ENCODE measurements at regions not wholly inside any gene's neighbourhood (a gene's known extent, or its start where the extent isn't known, plus 50 kb on each side); places are given as distances from the start of the nearest gene placed in this dataset.

GRCh38 chr15:94053626-94054025, 177.7 kb upstream of the MCTP2 start:
- H3K27ac Mint-ChIP-seq, result no peak overlapping the region
- no peak for DNase-seq
- H3K4me1 Mint-ChIP-seq (ENCODE audit: low read depth), result peaks cover 24% of the 10 kb centered on the region
- peaks cover 23% of the 10 kb centered on the region for H3K27me3 Mint-ChIP-seq (ENCODE audit: insufficient read depth)
- TF ChIP-seq CTCF (IDR thresholded peaks at IDR 0.05), result no peak
- no peaks in the 10 kb centered on the region for H3K9me3 Mint-ChIP-seq
- no peak overlapping the region for H3K4me3 Mint-ChIP-seq
- no peaks in the 10 kb centered on the region for H3K36me3 Mint-ChIP-seq (ENCODE audit: low read depth)

- DNase-seq, result no peak
- H3K4me3 Mint-ChIP-seq, result no peak overlapping the region
- no peak for TF ChIP-seq CTCF (IDR thresholded peaks at IDR 0.05)
- H3K4me1 Mint-ChIP-seq (ENCODE audit: low read depth), result peaks cover 24% of the 10 kb centered on the region
- peaks cover 22% of the 10 kb centered on the region for H3K27me3 Mint-ChIP-seq (ENCODE audit: insufficient read depth)
- no peaks in the 10 kb centered on the region for H3K36me3 Mint-ChIP-seq (ENCODE audit: low read depth)
- no peak overlapping the region for H3K27ac Mint-ChIP-seq
- no peaks in the 10 kb centered on the region for H3K9me3 Mint-ChIP-seq
Observed at GRCh38 chr15:94052711-94053110, 178.7 kb upstream of the MCTP2 start.

GRCh38 chr15:94047566-94047965, 183.8 kb upstream of the MCTP2 start:
- Mint-ChIP-seq H3K36me3 (ENCODE audit: low read depth) (no peaks in the 10 kb centered on the region; the same call in 1 of the 2 replicates), H3K27ac (no peak overlapping the region), H3K4me1 (ENCODE audit: low read depth) (peaks cover 9% of the 10 kb centered on the region), H3K9me3 (peaks cover 4% of the 10 kb centered on the region; the same call in 1 of the 2 replicates), H3K27me3 (ENCODE audit: insufficient read depth) (peaks cover 7% of the 10 kb centered on the region; the same call in 1 of the 2 replicates), H3K4me3 (no peak overlapping the region)
- TF ChIP-seq CTCF (IDR thresholded peaks at IDR 0.05), result no peak
- DNase-seq, result no peak

GRCh38 chr15:94042180-94042928, 189.0 kb upstream of the MCTP2 start:
- Mint-ChIP-seq H3K4me3 (no peak overlapping the region), H3K4me1 (ENCODE audit: low read depth) (peaks cover 30% of the 10 kb centered on the region), H3K27me3 (ENCODE audit: insufficient read depth) (peaks cover 1% of the 10 kb centered on the region; the same call in 1 of the 2 replicates), H3K36me3 (ENCODE audit: low read depth) (no peaks in the 10 kb centered on the region; the same call in 1 of the 2 replicates), H3K9me3 (peaks cover 4% of the 10 kb centered on the region; the same call in 1 of the 2 replicates), H3K27ac (peak overlapping the region; percentile 78)
- peak; percentile 57 for DNase-seq
- TF ChIP-seq CTCF (IDR thresholded peaks at IDR 0.05), result no peak

GRCh38 chr15:94041746-94042145, 189.6 kb upstream of the MCTP2 start:
- H3K4me3 Mint-ChIP-seq, result no peak overlapping the region
- no peak for TF ChIP-seq CTCF (IDR thresholded peaks at IDR 0.05)
- H3K9me3 Mint-ChIP-seq, result peaks cover 4% of the 10 kb centered on the region; the same call in 1 of the 2 replicates
- no peak overlapping the region for H3K27ac Mint-ChIP-seq
- DNase-seq, result no peak
- H3K4me1 Mint-ChIP-seq (ENCODE audit: low read depth), result peaks cover 34% of the 10 kb centered on the region
- no peaks in the 10 kb centered on the region; the same call in 1 of the 2 replicates for H3K27me3 Mint-ChIP-seq (ENCODE audit: insufficient read depth)
- no peaks in the 10 kb centered on the region; the same call in 1 of the 2 replicates for H3K36me3 Mint-ChIP-seq (ENCODE audit: low read depth)
